GM12892 (cell line): ENCODE measurements at regions not wholly inside any gene's neighbourhood (a gene's known extent, or its start where the extent isn't known, plus 50 kb on each side); places are given as distances from the start of the nearest gene placed in this dataset.

Source experiments
- POLR2AphosphoS5 ChIP-seq: IDR thresholded peaks from 2 replicates; pipeline ENCODE4 v1.6.1; 2011; ENCODE audit warnings: low read depth, low read length, control low read depth
- TAF1 ChIP-seq: IDR thresholded peaks from 2 replicates; pipeline ENCODE4 v1.6.1; 2011; ENCODE audit warnings: low read depth, mild to moderate bottlenecking, control low read depth, low read length, borderline replicate concordance

DNA sequence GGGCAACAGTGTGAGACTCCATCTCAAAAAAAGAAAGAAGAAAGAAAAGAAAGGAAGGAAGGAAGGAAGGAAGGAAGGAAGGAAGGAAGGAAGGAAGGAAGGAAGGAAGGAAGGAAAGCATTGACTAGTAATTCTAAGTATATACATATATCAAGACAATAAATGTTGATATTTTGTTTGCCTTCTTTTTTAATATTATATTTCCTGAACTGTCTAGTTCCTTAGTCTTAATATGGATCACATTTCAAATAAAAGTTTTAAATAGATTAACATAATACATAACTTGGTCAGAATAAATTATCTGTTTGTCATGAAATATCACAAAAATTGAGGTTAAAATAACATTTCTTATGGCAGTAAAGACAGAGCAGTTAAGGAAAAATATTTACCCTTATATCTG is 1448.4 kb upstream of the C9orf72 start:
- no peak for TF ChIP-seq POLR2AphosphoS5
- no peak for TF ChIP-seq TAF1
